Keratinocyte (primary cell): ENCODE measurements at regions not wholly inside any gene's neighbourhood (a gene's known extent, or its start where the extent isn't known, plus 50 kb on each side); places are given as distances from the start of the nearest gene placed in this dataset.

Experiments used
- CTCF ChIP-seq, 3 experiments: IDR thresholded peaks in 1 of 3; conservative IDR thresholded peaks in 1 of 3; optimal IDR thresholded peaks in 1 of 3; 2 replicates in 2 of 3; 3 replicates in 1 of 3; pipeline versions ENCODE3 to v1.5.1; 2011; ENCODE audit warnings: low read length in 3 of 3, mild to moderate bottlenecking in 3 of 3, moderate library complexity in 2 of 3, control low read depth in 1 of 3, inconsistent platforms in 1 of 3; ENCODE audit not compliant: insufficient read depth in 2 of 3; ENCODE audit errors: extremely low read depth in 1 of 3
- EZH2 ChIP-seq: IDR thresholded peaks from one replicate; pipeline ENCODE4 v1.6.1; 2012; ENCODE audit warnings: inconsistent platforms, mild to moderate bottlenecking, low read length, moderate library complexity

GRCh38 chr11:90846628-90847027, 623.8 kb upstream of the CHORDC1 start:
- TF ChIP-seq CTCF (optimal IDR thresholded peaks at IDR 0.05 in 1 of 3, IDR thresholded peaks at IDR 0.05 in 1 of 3, conservative IDR thresholded peaks at IDR 0.05 in 1 of 3; ENCODE audit: extremely low read depth in 1 of 3, insufficient read depth in 2 of 3, low read length in 3 of 3), result no peak
- TF ChIP-seq EZH2, result no peak
